ENCODE measurements at regions not wholly inside any gene's neighbourhood (a gene's known extent, or its start where the extent isn't known, plus 50 kb on each side); places are given as distances from the start of the nearest gene placed in this dataset.

DNA sequence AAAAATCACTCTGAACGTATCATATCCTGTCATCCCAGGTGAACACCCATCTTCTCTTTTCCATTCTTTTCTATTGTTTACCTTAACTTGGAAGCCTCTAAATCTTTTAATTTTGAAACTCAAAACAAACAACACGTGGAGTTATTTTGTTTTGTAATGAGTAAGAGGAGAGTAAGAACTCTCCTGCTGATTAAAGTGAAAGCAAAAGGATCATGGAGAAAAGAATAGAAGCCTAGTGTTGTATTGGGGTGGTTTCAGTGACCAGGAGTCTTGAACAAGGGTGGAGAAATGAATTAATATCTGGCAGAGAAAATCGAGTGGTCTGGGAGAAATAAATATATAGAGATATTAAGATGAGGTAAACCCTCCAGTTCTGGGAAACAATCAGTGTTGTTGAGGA, 237.4 kb upstream of the UGT8 start:
- no peak for TF ChIP-seq EP300 (IDR thresholded peaks at IDR 0.05)
- TF ChIP-seq, protein P1, sequence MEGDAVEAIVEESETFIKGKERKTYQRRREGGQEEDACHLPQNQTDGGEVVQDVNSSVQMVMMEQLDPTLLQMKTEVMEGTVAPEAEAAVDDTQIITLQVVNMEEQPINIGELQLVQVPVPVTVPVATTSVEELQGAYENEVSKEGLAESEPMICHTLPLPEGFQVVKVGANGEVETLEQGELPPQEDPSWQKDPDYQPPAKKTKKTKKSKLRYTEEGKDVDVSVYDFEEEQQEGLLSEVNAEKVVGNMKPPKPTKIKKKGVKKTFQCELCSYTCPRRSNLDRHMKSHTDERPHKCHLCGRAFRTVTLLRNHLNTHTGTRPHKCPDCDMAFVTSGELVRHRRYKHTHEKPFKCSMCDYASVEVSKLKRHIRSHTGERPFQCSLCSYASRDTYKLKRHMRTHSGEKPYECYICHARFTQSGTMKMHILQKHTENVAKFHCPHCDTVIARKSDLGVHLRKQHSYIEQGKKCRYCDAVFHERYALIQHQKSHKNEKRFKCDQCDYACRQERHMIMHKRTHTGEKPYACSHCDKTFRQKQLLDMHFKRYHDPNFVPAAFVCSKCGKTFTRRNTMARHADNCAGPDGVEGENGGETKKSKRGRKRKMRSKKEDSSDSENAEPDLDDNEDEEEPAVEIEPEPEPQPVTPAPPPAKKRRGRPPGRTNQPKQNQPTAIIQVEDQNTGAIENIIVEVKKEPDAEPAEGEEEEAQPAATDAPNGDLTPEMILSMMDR (IDR thresholded peaks at IDR 0.05) = no peak

Data from ovary (tissue), 3 donors.